GM23248 (cell line): ENCODE measurements at regions not wholly inside any gene's neighbourhood (a gene's known extent, or its start where the extent isn't known, plus 50 kb on each side); places are given as distances from the start of the nearest gene placed in this dataset.

Source experiments
- DNase-seq: peaks from one replicate; pipeline ENCODE4 v3.0.0-alpha.2; 2015
- H2AFZ ChIP-seq: fragments of 200-600 bp; sonication (generic); 2 replicates; pipeline ENCODE4 v1.6.1; 2016; ENCODE audit warnings: antibody characterized with exemption
- H3F3A ChIP-seq: fragments of 200-600 bp; sonication (generic); 2 replicates; pipeline ENCODE4 v1.6.1; 2016; ENCODE audit warnings: mild to moderate bottlenecking, antibody characterized with exemption, mixed run types; ENCODE audit not compliant: insufficient read depth
- H3K27ac ChIP-seq: fragments of 200-600 bp; sonication (generic); 2 replicates; pipeline ENCODE4 v1.5.1; 2016; ENCODE audit warnings: mild to moderate bottlenecking
- H3K27me3 ChIP-seq: fragments of 200-600 bp; sonication (generic); replicated peaks from 2 replicates; pipeline ENCODE4 v1.6.1; 2016; ENCODE audit warnings: mild to moderate bottlenecking; ENCODE audit not compliant: insufficient read depth
- H3K36me3 ChIP-seq: fragments of 200-600 bp; sonication (generic); 2 replicates; pipeline ENCODE4 v1.6.1; 2016; ENCODE audit warnings: low read depth, mild to moderate bottlenecking
- H3K4me1 ChIP-seq: fragments of 200-600 bp; sonication (generic); 2 replicates; pipeline ENCODE4 v1.6.1; 2016; ENCODE audit warnings: mild to moderate bottlenecking; ENCODE audit not compliant: insufficient read depth
- H3K4me2 ChIP-seq: fragments of 200-600 bp; sonication (generic); one replicate; pipeline ENCODE4 v1.6.1; 2016; ENCODE audit warnings: mild to moderate bottlenecking; ENCODE audit not compliant: unreplicated experiment
- H3K4me3 ChIP-seq: fragments of 200-600 bp; sonication (generic); 2 replicates; pipeline ENCODE4 v1.5.1; 2016; ENCODE audit warnings: mild to moderate bottlenecking
- H3K79me2 ChIP-seq: fragments of 200-600 bp; sonication (generic); 2 replicates; pipeline ENCODE4 v1.6.1; 2016; ENCODE audit warnings: mild to moderate bottlenecking; ENCODE audit not compliant: insufficient read depth
- H3K9ac ChIP-seq: fragments of 200-600 bp; sonication (generic); 2 replicates; pipeline ENCODE4 v1.6.1; 2016; ENCODE audit warnings: mild to moderate bottlenecking
- H3K9me2 ChIP-seq: fragments of 200-600 bp; sonication (generic); 2 replicates; pipeline ENCODE4 v1.6.1; 2016; ENCODE audit warnings: mixed run types, mild to moderate bottlenecking, moderate library complexity; ENCODE audit not compliant: insufficient read depth
- H3K9me3 ChIP-seq: fragments of 200-600 bp; sonication (generic); one replicate; pipeline ENCODE4 v1.6.1; 2017; ENCODE audit warnings: low read depth
- H4K20me1 ChIP-seq: fragments of 200-600 bp; sonication (generic); 2 replicates; pipeline ENCODE4 v1.6.0; 2016; ENCODE audit not compliant: insufficient read depth
- EZH2 ChIP-seq: fragments of 200-600 bp; sonication (generic); IDR thresholded peaks from 2 replicates; pipeline ENCODE4 v1.6.1; 2018; ENCODE audit warnings: antibody characterized with exemption, mild to moderate bottlenecking; ENCODE audit not compliant: insufficient read depth, poor library complexity, severe bottlenecking
- EZH2phosphoT487 ChIP-seq: fragments of 200-600 bp; sonication (generic); IDR thresholded peaks from 2 replicates; pipeline ENCODE4 v1.6.1; 2018; ENCODE audit warnings: antibody characterized with exemption, moderate library complexity, mild to moderate bottlenecking, low read depth; ENCODE audit not compliant: insufficient read depth
- WGBS, 2 experiments: methylation state at CpG; one replicate each; pipeline ENCODE4 v1.1.6; 2015 to 2017; ENCODE audit warnings: low lambda C conversion rate in 2 of 2, low coverage in 1 of 2; ENCODE audit errors: missing lambda C conversion rate in 2 of 2; 5-methylcytosine and 5-hydroxymethylcytosine counted together
- in situ Hi-C: fragments of 300-500 bp; cut with MboI; formaldehyde crosslinking; loops from 2 replicates; pipeline ENCODE4 v1.15.0; 2020

GRCh38 chr1:193338194-193338593 lies 151.8 kb upstream of the B3GALT2 start:
- Histone ChIP-seq H3F3A (peaks cover 26% of the 10 kb centered on the region), H3K9me3 (no peaks in the 10 kb centered on the region), H3K4me2 (peak overlapping the region; percentile 20), H3K36me3 (no peaks in the 10 kb centered on the region), H3K27me3 (no peaks in the 10 kb centered on the region), H3K9ac (no peak overlapping the region), H2AFZ (peak overlapping the region; percentile 13; the same call in 1 of the 2 replicates), H3K27ac (peak overlapping the region; percentile 10; the same call in 1 of the 2 replicates), H3K4me1 (peaks cover 45% of the 10 kb centered on the region), H3K79me2 (no peaks in the 10 kb centered on the region), H3K9me2 (no peaks in the 10 kb centered on the region), H4K20me1 (no peaks in the 10 kb centered on the region), H3K4me3 (no peak overlapping the region)
- peak; percentile 52 for DNase-seq
- 52 to 53% methylated on average over 2 of the region's 2 CpGs for WGBS, 2 experiments
- TF ChIP-seq EZH2phosphoT487, result no peak
- TF ChIP-seq EZH2, result no peak
- in situ Hi-C loops, result loop anchor here (10.0 kb wide), 1 partner anchor 143 kb away; no protein-coding TSS in a partner anchor

- H2AFZ ChIP-seq, result peak overlapping the region; percentile 64
- no peaks in the 10 kb centered on the region for H3K9me3 ChIP-seq
- peak overlapping the region; percentile 61 for H3K4me2 ChIP-seq
- no peaks in the 10 kb centered on the region for H3K36me3 ChIP-seq
- peak overlapping the region; percentile 23; the same call in 1 of the 2 replicates for H3K27ac ChIP-seq
- peaks cover 26% of the 10 kb centered on the region for H3F3A ChIP-seq
- in situ Hi-C loops, result loop anchor here (10.0 kb wide), 1 partner anchor 141 kb away; no protein-coding TSS in a partner anchor
- H3K4me3 ChIP-seq, result peak overlapping the region; percentile 23
- no peaks in the 10 kb centered on the region for H3K9me2 ChIP-seq
- no peak overlapping the region for H3K9ac ChIP-seq
- H3K79me2 ChIP-seq, result no peaks in the 10 kb centered on the region
- 0 to 2% methylated on average over 1 of the region's 1 CpG for WGBS, 2 experiments
- TF ChIP-seq EZH2phosphoT487, result no peak
- no peak for TF ChIP-seq EZH2
- H3K4me1 ChIP-seq, result peaks cover 45% of the 10 kb centered on the region
- H3K27me3 ChIP-seq, result no peaks in the 10 kb centered on the region
- H4K20me1 ChIP-seq, result no peaks in the 10 kb centered on the region
- peak; percentile 56 for DNase-seq
Measured at GRCh38 chr1:193335806-193336428, 149.5 kb upstream of the B3GALT2 start.

GRCh38 chr1:193333166-193333565 lies 146.8 kb upstream of the B3GALT2 start:
- no peak for DNase-seq
- Histone ChIP-seq H3K9me3 (no peaks in the 10 kb centered on the region), H3K9me2 (no peaks in the 10 kb centered on the region), H3K4me2 (no peak overlapping the region), H3K4me1 (peaks cover 36% of the 10 kb centered on the region), H3K4me3 (no peak overlapping the region), H3K27ac (no peak overlapping the region), H3K36me3 (no peaks in the 10 kb centered on the region), H3K9ac (no peak overlapping the region), H4K20me1 (no peaks in the 10 kb centered on the region), H3F3A (peaks cover 23% of the 10 kb centered on the region), H3K27me3 (no peaks in the 10 kb centered on the region), H3K79me2 (no peaks in the 10 kb centered on the region), H2AFZ (no peak overlapping the region)
- no peak for TF ChIP-seq EZH2
- TF ChIP-seq EZH2phosphoT487, result no peak
- WGBS, 2 experiments, result 84 to 89% methylated on average over 3 of the region's 3 CpGs
- in situ Hi-C loops, result loop anchor here (10.0 kb wide), 1 partner anchor 138 kb away; no protein-coding TSS in a partner anchor

- H3K36me3 ChIP-seq, result no peaks in the 10 kb centered on the region
- 93 to 96% methylated on average over 1 of the region's 1 CpG for WGBS, 2 experiments
- H3K9me3 ChIP-seq, result no peaks in the 10 kb centered on the region
- no peak for DNase-seq
- H3K27ac ChIP-seq, result no peak overlapping the region
- H3K4me3 ChIP-seq, result no peak overlapping the region
- in situ Hi-C loops, result no loop called here
- H4K20me1 ChIP-seq, result no peaks in the 10 kb centered on the region
- TF ChIP-seq EZH2phosphoT487, result no peak
- no peak for TF ChIP-seq EZH2
- peaks cover 25% of the 10 kb centered on the region for H3K4me1 ChIP-seq
- peaks cover 10% of the 10 kb centered on the region for H3F3A ChIP-seq
- no peak overlapping the region for H3K9ac ChIP-seq
- no peak overlapping the region for H2AFZ ChIP-seq
- no peaks in the 10 kb centered on the region for H3K27me3 ChIP-seq
- no peaks in the 10 kb centered on the region for H3K79me2 ChIP-seq
- H3K9me2 ChIP-seq, result no peaks in the 10 kb centered on the region
- H3K4me2 ChIP-seq, result no peak overlapping the region
Measured at GRCh38 chr1:193326296-193326695, 139.9 kb upstream of the B3GALT2 start.
